ENCODE measurements at regions not wholly inside any gene's neighbourhood (a gene's known extent, or its start where the extent isn't known, plus 50 kb on each side); places are given as distances from the start of the nearest gene placed in this dataset.

- no peak for DNase-seq (ENCODE audit: low read depth, low spot score)
- 69% methylated on average over 5 of the region's 5 CpGs for WGBS (ENCODE audit: insufficient coverage, insufficient replicate concordance, low lambda C conversion rate, missing lambda C conversion rate)
- H3K9me3 ChIP-seq (replicated peaks; ENCODE audit: control insufficient read depth, insufficient read depth, low read length) = no peaks in the 10 kb centered on the region
- TF ChIP-seq NFXL1 (IDR thresholded peaks at IDR 0.05; ENCODE audit: borderline replicate concordance) (no peak), SMAD1 (IDR thresholded peaks at IDR 0.05; ENCODE audit: low read depth, partially characterized antibody) (no peak), TCF7 (IDR thresholded peaks at IDR 0.05; ENCODE audit: borderline replicate concordance) (no peak), LARP7 (IDR thresholded peaks at IDR 0.05) (no peak)
- BruUV-seq (replicated peaks) = no TSS peak
- H2AFZ ChIP-seq (ENCODE audit: control insufficient read depth, low read depth, low read length) = no peak overlapping the region
- no peak overlapping the region for H3K4me2 ChIP-seq (ENCODE audit: control insufficient read depth, insufficient read depth)
- no peaks in the 10 kb centered on the region for H3K27me3 ChIP-seq (replicated peaks in 1 of 2; ENCODE audit: control insufficient read depth in 2 of 2, insufficient read depth in 2 of 2, low read length in 1 of 2)
- H3K4me3 ChIP-seq = no peak overlapping the region
- SMC1A ChIA-PET (ENCODE audit: uncharacterized antibody, unreplicated experiment) = interaction anchor here (1.3 kb wide), 1 partner anchor 12 kb away, joined by 6 read pairs; no protein-coding TSS in a partner anchor
- no peaks in the 10 kb centered on the region for H3K36me3 ChIP-seq (ENCODE audit: control insufficient read depth in 2 of 2, insufficient read depth in 2 of 2, low read length in 1 of 2)
- H3K9ac ChIP-seq (ENCODE audit: control insufficient read depth, insufficient read depth, low read length) = no peak overlapping the region
- FAIRE-seq = no peak
- in situ Hi-C loops (cut with MboI) = no loop called here
- no peaks in the 10 kb centered on the region for H3K4me1 ChIP-seq (ENCODE audit: control insufficient read depth, insufficient read depth, low read length)
- POLR2A ChIA-PET = no interaction called here
- ATAC-seq = no peak
- CTCF ChIA-PET = no interaction called here
- no peaks in the 10 kb centered on the region for H4K20me1 ChIP-seq (ENCODE audit: control insufficient read depth, insufficient read depth)
- H3K79me2 ChIP-seq (ENCODE audit: control insufficient read depth, insufficient read depth, low read length) = no peaks in the 10 kb centered on the region
- H3K27ac ChIP-seq (ENCODE audit: control insufficient read depth, insufficient read depth) = no peak overlapping the region
- RAD21 ChIA-PET (ENCODE audit: unreplicated experiment) = no interaction called here
- intact Hi-C loops (cut with micrococcal nuclease; ENCODE audit: unreplicated experiment) = no loop called here
These were observed 366.7 kb downstream of the BRINP1 start for GRCh38 chr9:119002491-119002890.

GRCh38 chr9:119003201-119003611 lies 366.0 kb downstream of the BRINP1 start:
- no peaks in the 10 kb centered on the region for H3K4me1 ChIP-seq (ENCODE audit: control insufficient read depth, insufficient read depth, low read length)
- CTCF ChIA-PET = no interaction called here
- H3K9me3 ChIP-seq (replicated peaks; ENCODE audit: control insufficient read depth, insufficient read depth, low read length) = no peaks in the 10 kb centered on the region
- POLR2A ChIA-PET = no interaction called here
- no peak overlapping the region for H3K27ac ChIP-seq (ENCODE audit: control insufficient read depth, insufficient read depth)
- no peak overlapping the region for H3K9ac ChIP-seq (ENCODE audit: control insufficient read depth, insufficient read depth, low read length)
- H3K4me3 ChIP-seq = no peak overlapping the region
- DNase-seq (ENCODE audit: low read depth, low spot score) (no peak), FAIRE-seq (no peak), ATAC-seq (no peak)
- BruUV-seq (replicated peaks) = no TSS peak
- no peak for TF ChIP-seq BMI1 (IDR thresholded peaks at IDR 0.05; ENCODE audit: borderline replicate concordance)
- no peak for TF ChIP-seq E4F1 (IDR thresholded peaks at IDR 0.05; ENCODE audit: borderline replicate concordance, partially characterized antibody)
- no peak for TF ChIP-seq SUPT20H (IDR thresholded peaks at IDR 0.05; ENCODE audit: borderline replicate concordance, control insufficient read depth, low read depth, low read length)
- TF ChIP-seq ZZZ3 (IDR thresholded peaks at IDR 0.05; ENCODE audit: control insufficient read depth, insufficient read length, low read depth) = no peak
- TF ChIP-seq SP1 (IDR thresholded peaks at IDR 0.05; ENCODE audit: low read depth, low read length) = no peak
- no peak for TF ChIP-seq GABPA (IDR thresholded peaks at IDR 0.05; ENCODE audit: low read depth)
- TF ChIP-seq ZNF274 (IDR thresholded peaks at IDR 0.05; ENCODE audit: insufficient read depth, insufficient read length) = no peak
- no peak for TF ChIP-seq WRNIP1 (IDR thresholded peaks at IDR 0.05; ENCODE audit: borderline replicate concordance, low read depth, low read length)
- H3K27me3 ChIP-seq (replicated peaks in 1 of 2; ENCODE audit: control insufficient read depth in 2 of 2, insufficient read depth in 2 of 2, low read length in 1 of 2) = no peaks in the 10 kb centered on the region
- RAD21 ChIA-PET (ENCODE audit: unreplicated experiment) = no interaction called here
- intact Hi-C loops (cut with micrococcal nuclease; ENCODE audit: unreplicated experiment) = no loop called here
- in situ Hi-C loops (cut with MboI) = no loop called here
- no peaks in the 10 kb centered on the region for H3K79me2 ChIP-seq (ENCODE audit: control insufficient read depth, insufficient read depth, low read length)
- no peak overlapping the region for H2AFZ ChIP-seq (ENCODE audit: control insufficient read depth, low read depth, low read length)
- H3K4me2 ChIP-seq (ENCODE audit: control insufficient read depth, insufficient read depth) = no peak overlapping the region
- SMC1A ChIA-PET (ENCODE audit: uncharacterized antibody, unreplicated experiment) = interaction anchor here (1.3 kb wide), 2 partner anchors 8 to 11 kb away, joined by 3 to 6 read pairs; no protein-coding TSS in a partner anchor
- H3K36me3 ChIP-seq (ENCODE audit: control insufficient read depth in 2 of 2, insufficient read depth in 2 of 2, low read length in 1 of 2) = no peaks in the 10 kb centered on the region
- H4K20me1 ChIP-seq (ENCODE audit: control insufficient read depth, insufficient read depth) = no peaks in the 10 kb centered on the region

Data from GM12878 (cell line).